ENCODE measurements at regions not wholly inside any gene's neighbourhood (a gene's known extent, or its start where the extent isn't known, plus 50 kb on each side); places are given as distances from the start of the nearest gene placed in this dataset.
"Not testable (repeated sequence)": the region's sequence is repeated elsewhere in the genome, so short reads cannot be mapped to it uniquely, and the experiment has no call there.

DNA sequence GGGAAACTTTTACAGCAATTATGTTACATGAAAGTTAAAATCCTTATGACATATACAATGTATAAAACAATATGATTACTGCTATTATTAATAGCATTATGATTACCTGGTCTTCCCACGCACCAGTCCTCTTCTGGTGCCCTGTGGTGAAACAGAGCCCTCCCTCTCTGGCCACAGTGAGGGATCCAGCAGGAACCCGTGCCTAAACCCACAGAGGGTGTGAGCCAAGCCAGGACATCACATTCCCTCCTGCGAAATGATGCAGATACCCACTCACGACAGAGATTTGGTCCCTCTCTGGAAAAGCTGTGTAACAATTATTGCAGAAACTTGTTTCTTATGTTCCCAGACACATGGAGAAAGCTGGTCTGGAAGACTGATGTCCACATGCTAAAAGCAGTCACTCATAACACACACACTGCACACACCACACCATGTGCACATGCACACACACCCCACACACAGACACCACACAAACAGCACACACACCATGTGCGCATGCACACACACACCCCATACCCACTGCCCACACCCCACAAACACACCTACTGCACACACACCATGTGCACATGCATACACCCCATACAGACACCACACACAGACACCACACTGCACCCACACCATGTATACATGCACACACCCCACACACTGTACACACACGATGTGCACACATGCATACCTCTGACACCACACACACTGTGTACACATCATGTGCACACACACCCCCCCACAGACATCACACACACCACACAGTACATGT is 1462.2 kb downstream of the FOXD4L5 start:
- not testable (repeated sequence) for H3K4me1 ChIP-seq (ENCODE audit: control insufficient read depth in 3 of 3, insufficient read depth in 3 of 3, low read length in 3 of 3); H3K36me3 ChIP-seq (ENCODE audit: control insufficient read depth in 3 of 3, insufficient read depth in 3 of 3, low read length in 3 of 3); H3K27ac ChIP-seq (ENCODE audit: low read depth, low read length); H3K27me3 ChIP-seq (ENCODE audit: control insufficient read depth in 3 of 3, insufficient read depth in 3 of 3, low read length in 3 of 3); H3K9me3 ChIP-seq (ENCODE audit: control insufficient read depth in 3 of 3, low read length in 3 of 3); H3K9ac ChIP-seq (ENCODE audit: low read depth in 1 of 3, low read length in 3 of 3); H3K4me3 ChIP-seq (ENCODE audit: low read length in 3 of 3)

- not testable (repeated sequence) for H3K36me3 ChIP-seq (ENCODE audit: control insufficient read depth in 3 of 3, insufficient read depth in 3 of 3, low read length in 3 of 3); H3K4me1 ChIP-seq (ENCODE audit: control insufficient read depth in 3 of 3, insufficient read depth in 3 of 3, low read length in 3 of 3); H3K27ac ChIP-seq (ENCODE audit: low read depth, low read length); H3K4me3 ChIP-seq (ENCODE audit: low read length in 3 of 3); H3K9ac ChIP-seq (ENCODE audit: low read depth in 1 of 3, low read length in 3 of 3)
- Histone ChIP-seq H3K27me3 (ENCODE audit: control insufficient read depth in 3 of 3, insufficient read depth in 3 of 3, low read length in 3 of 3) (peaks cover 11 to 17% (median 15%) of the 10 kb centered on the region in 3 donors), H3K9me3 (ENCODE audit: control insufficient read depth in 3 of 3, low read length in 3 of 3) (peaks cover 7 to 12% (median 9%) of the 10 kb centered on the region in 3 donors)
Measured at GRCh38 chr9:63821293-63821692, 1463.7 kb downstream of the FOXD4L5 start.

GRCh38 chr9:63820882-63821281 is 1464.1 kb downstream of the FOXD4L5 start:
- Histone ChIP-seq H3K9me3 (ENCODE audit: control insufficient read depth in 3 of 3, low read length in 3 of 3) (peaks cover 7 to 12% (median 9%) of the 10 kb centered on the region in 3 donors), H3K27me3 (ENCODE audit: control insufficient read depth in 3 of 3, insufficient read depth in 3 of 3, low read length in 3 of 3) (peaks cover 11 to 17% (median 15%) of the 10 kb centered on the region in 3 donors)
- not testable (repeated sequence) for H3K27ac ChIP-seq (ENCODE audit: low read depth, low read length); H3K36me3 ChIP-seq (ENCODE audit: control insufficient read depth in 3 of 3, insufficient read depth in 3 of 3, low read length in 3 of 3); H3K9ac ChIP-seq (ENCODE audit: low read depth in 1 of 3, low read length in 3 of 3); H3K4me3 ChIP-seq (ENCODE audit: low read length in 3 of 3); H3K4me1 ChIP-seq (ENCODE audit: control insufficient read depth in 3 of 3, insufficient read depth in 3 of 3, low read length in 3 of 3)

DNA sequence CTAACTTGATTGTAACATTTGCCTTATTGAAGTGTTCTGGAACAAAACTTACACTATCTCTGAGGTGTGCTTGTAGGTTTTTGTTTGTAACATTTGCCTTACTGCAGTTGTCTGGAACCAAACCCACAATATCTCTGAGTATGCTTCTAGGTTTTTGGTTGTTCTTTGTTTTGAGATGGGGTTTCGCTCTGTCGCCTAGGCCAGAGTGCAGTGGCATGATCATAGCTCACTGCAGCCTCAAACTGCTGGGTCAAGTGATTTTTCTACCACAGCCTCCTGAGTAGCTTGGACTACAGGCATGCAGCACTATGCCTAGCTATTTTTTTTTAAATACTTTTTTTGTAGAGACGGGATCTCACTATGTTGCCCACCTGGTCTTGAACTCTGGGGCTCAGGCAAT is 1464.6 kb downstream of the FOXD4L5 start:
- H3K4me1 ChIP-seq (ENCODE audit: control insufficient read depth in 3 of 3, insufficient read depth in 3 of 3, low read length in 3 of 3); H3K9ac ChIP-seq (ENCODE audit: low read depth in 1 of 3, low read length in 3 of 3); H3K36me3 ChIP-seq (ENCODE audit: control insufficient read depth in 3 of 3, insufficient read depth in 3 of 3, low read length in 3 of 3); H3K27ac ChIP-seq (ENCODE audit: low read depth, low read length); H3K4me3 ChIP-seq (ENCODE audit: low read length in 3 of 3): not testable (repeated sequence)
- H3K9me3 ChIP-seq (ENCODE audit: control insufficient read depth in 3 of 3, low read length in 3 of 3): peaks cover 7 to 12% (median 9%) of the 10 kb centered on the region in 3 donors
- peaks cover 11 to 17% (median 15%) of the 10 kb centered on the region in 3 donors for H3K27me3 ChIP-seq (ENCODE audit: control insufficient read depth in 3 of 3, insufficient read depth in 3 of 3, low read length in 3 of 3)

DNA sequence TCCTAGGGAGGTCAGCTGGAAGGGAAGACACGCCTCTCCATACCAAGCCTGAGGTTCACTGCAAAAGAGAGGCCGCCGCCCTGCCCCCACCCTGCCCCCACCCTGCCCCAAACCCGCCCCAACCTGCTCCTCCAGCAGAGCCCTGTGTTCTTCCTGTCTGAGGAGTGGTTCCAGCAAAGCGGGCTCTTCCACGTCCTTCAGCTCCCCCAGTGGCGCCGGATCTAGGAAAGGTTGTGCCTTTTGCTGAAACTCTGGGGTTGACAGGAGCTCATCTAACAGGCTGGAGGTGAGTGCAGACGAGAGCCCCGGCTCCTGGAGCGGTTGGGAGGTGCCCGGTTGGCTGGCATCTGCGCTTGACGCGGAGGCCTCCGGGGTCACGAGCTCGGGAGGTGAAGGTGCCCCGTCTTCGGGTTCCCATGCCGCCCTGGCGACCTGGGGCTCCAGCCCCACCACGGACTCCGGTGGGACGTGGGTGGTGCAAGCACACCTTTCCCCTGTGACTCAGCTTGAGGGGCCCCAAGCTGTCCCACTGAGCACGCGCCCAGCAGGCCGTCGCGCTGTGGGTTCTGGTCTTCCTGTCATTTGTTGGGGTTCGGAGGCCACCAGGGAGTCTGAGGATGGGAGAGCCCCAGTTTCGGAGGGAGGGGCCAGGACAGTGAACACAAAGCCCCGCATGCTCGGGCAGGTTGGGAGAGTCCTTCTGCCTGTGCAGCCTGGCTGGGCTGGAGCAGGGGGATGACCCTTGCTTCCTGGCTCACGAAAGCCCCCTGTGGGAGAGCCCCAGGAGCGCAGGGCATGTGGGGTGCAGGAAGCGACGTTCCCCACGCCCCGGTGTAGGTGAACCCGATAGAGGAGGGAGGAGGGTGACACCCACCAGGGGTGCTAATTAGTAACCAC is 1467.1 kb downstream of the FOXD4L5 start:
- Histone ChIP-seq H3K27ac (ENCODE audit: low read depth, low read length) (no peak overlapping the region), H3K4me1 (ENCODE audit: control insufficient read depth in 3 of 3, insufficient read depth in 3 of 3, low read length in 3 of 3) (peaks cover 3 to 5% (median 5%) of the 10 kb centered on the region in 3 donors), H3K9me3 (ENCODE audit: control insufficient read depth in 3 of 3, low read length in 3 of 3) (peaks cover 6 to 7% (median 7%) of the 10 kb centered on the region in 3 donors), H3K4me3 (ENCODE audit: low read length in 3 of 3) (peak overlapping the region in 2 of 3 donors; percentile 34 to 64), H3K9ac (ENCODE audit: low read depth in 1 of 3, low read length in 3 of 3) (no peak overlapping the region), H3K36me3 (ENCODE audit: control insufficient read depth in 3 of 3, insufficient read depth in 3 of 3, low read length in 3 of 3) (no peaks in the 10 kb centered on the region), H3K27me3 (ENCODE audit: control insufficient read depth in 3 of 3, insufficient read depth in 3 of 3, low read length in 3 of 3) (peaks cover 11 to 17% (median 15%) of the 10 kb centered on the region in 3 donors)

GRCh38 chr9:63816751-63817621 is 1468.0 kb downstream of the FOXD4L5 start:
- no peak overlapping the region for H3K27ac ChIP-seq (ENCODE audit: low read depth, low read length)
- peaks cover 11 to 17% (median 15%) of the 10 kb centered on the region in 3 donors for H3K27me3 ChIP-seq (ENCODE audit: control insufficient read depth in 3 of 3, insufficient read depth in 3 of 3, low read length in 3 of 3)
- H3K9me3 ChIP-seq (ENCODE audit: control insufficient read depth in 3 of 3, low read length in 3 of 3): peaks cover 6 to 7% (median 7%) of the 10 kb centered on the region in 3 donors

GRCh38 chr9:63814970-63815669 is 1469.9 kb downstream of the FOXD4L5 start:
- not testable (repeated sequence) for H3K36me3 ChIP-seq (ENCODE audit: control insufficient read depth in 3 of 3, insufficient read depth in 3 of 3, low read length in 3 of 3); H3K9me3 ChIP-seq (ENCODE audit: control insufficient read depth in 3 of 3, low read length in 3 of 3)
- H3K27me3 ChIP-seq (ENCODE audit: control insufficient read depth in 3 of 3, insufficient read depth in 3 of 3, low read length in 3 of 3): peaks cover 11 to 17% (median 15%) of the 10 kb centered on the region in 3 donors

More at GRCh38 chr9:63816751-63817621, 1468.0 kb downstream of the FOXD4L5 start:
- peak overlapping the region; percentile 34 to 64 (median 63) for H3K4me3 ChIP-seq (ENCODE audit: low read length in 3 of 3)
- peak overlapping the region in 1 of 3 donors; percentile 54 for H3K9ac ChIP-seq (ENCODE audit: low read depth in 1 of 3, low read length in 3 of 3)
- peaks cover 3 to 5% (median 5%) of the 10 kb centered on the region in 3 donors for H3K4me1 ChIP-seq (ENCODE audit: control insufficient read depth in 3 of 3, insufficient read depth in 3 of 3, low read length in 3 of 3)
- no peaks in the 10 kb centered on the region for H3K36me3 ChIP-seq (ENCODE audit: control insufficient read depth in 3 of 3, insufficient read depth in 3 of 3, low read length in 3 of 3)

GRCh38 chr9:63813391-63814021 is 1471.5 kb downstream of the FOXD4L5 start:
- H3K4me1 ChIP-seq (ENCODE audit: control insufficient read depth in 3 of 3, insufficient read depth in 3 of 3, low read length in 3 of 3); H3K36me3 ChIP-seq (ENCODE audit: control insufficient read depth in 3 of 3, insufficient read depth in 3 of 3, low read length in 3 of 3); H3K4me3 ChIP-seq (ENCODE audit: low read length in 3 of 3); H3K9me3 ChIP-seq (ENCODE audit: control insufficient read depth in 3 of 3, low read length in 3 of 3); H3K9ac ChIP-seq (ENCODE audit: low read depth in 1 of 3, low read length in 3 of 3); H3K27ac ChIP-seq (ENCODE audit: low read depth, low read length): not testable (repeated sequence)
- peaks cover 11 to 17% (median 15%) of the 10 kb centered on the region in 3 donors for H3K27me3 ChIP-seq (ENCODE audit: control insufficient read depth in 3 of 3, insufficient read depth in 3 of 3, low read length in 3 of 3)

More at GRCh38 chr9:63814970-63815669, 1469.9 kb downstream of the FOXD4L5 start:
- not testable (repeated sequence) for H3K9ac ChIP-seq (ENCODE audit: low read depth in 1 of 3, low read length in 3 of 3); H3K4me1 ChIP-seq (ENCODE audit: control insufficient read depth in 3 of 3, insufficient read depth in 3 of 3, low read length in 3 of 3); H3K4me3 ChIP-seq (ENCODE audit: low read length in 3 of 3); H3K27ac ChIP-seq (ENCODE audit: low read depth, low read length)

DNA sequence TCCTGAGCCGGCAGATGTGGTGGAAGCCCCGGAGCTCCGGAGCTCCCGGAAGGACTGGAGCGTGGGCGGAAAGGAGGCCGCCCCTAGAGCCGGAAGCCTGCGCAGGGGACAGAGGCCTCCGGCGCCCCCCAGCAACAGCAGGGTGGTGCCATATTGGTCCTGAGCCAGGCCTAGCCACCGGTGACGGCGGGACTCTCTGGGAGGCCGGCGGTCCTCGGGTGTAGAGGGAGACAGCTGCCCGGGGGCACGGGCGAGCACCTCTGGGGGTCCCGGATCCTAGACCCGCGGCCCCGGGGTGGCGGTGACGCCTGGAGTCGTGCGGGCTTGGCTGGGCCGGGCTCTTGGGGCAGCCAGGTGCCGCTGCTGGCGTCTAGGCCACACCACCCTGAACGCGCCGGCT is 1472.2 kb downstream of the FOXD4L5 start:
- not testable (repeated sequence) for H3K4me1 ChIP-seq (ENCODE audit: control insufficient read depth in 3 of 3, insufficient read depth in 3 of 3, low read length in 3 of 3); H3K27ac ChIP-seq (ENCODE audit: low read depth, low read length); H3K9me3 ChIP-seq (ENCODE audit: control insufficient read depth in 3 of 3, low read length in 3 of 3); H3K9ac ChIP-seq (ENCODE audit: low read depth in 1 of 3, low read length in 3 of 3); H3K4me3 ChIP-seq (ENCODE audit: low read length in 3 of 3); H3K36me3 ChIP-seq (ENCODE audit: control insufficient read depth in 3 of 3, insufficient read depth in 3 of 3, low read length in 3 of 3)
- peaks cover 9 to 13% (median 11%) of the 10 kb centered on the region in 3 donors for H3K27me3 ChIP-seq (ENCODE audit: control insufficient read depth in 3 of 3, insufficient read depth in 3 of 3, low read length in 3 of 3)
